Activated B cell treated with CpG ODN at 0.5 μM for 24 hours (primary cell): ENCODE measurements at regions not wholly inside any gene's neighbourhood (a gene's known extent, or its start where the extent isn't known, plus 50 kb on each side); places are given as distances from the start of the nearest gene placed in this dataset.

Source experiments
- ATAC-seq: fragments of 200-7000 bp; cut with Tn5 transposase; one replicate; pipeline ENCODE4 v1.10.0; 2021; ENCODE audit warnings: low read depth, mild to moderate bottlenecking, moderate library complexity
- CTCF ChIA-PET: fragments of 350-600 bp; sonication (Branson Sonifier 250); formaldehyde crosslinking; loops from one replicate; lab custom pipeline; 2021; ENCODE audit warnings: antibody characterized with exemption; lab: Charles Lee
- POLR2A ChIA-PET: fragments of 350-600 bp; sonication (Branson Sonifier 250); formaldehyde crosslinking; loops from one replicate; lab custom pipeline; 2021; ENCODE audit warnings: antibody characterized with exemption; lab: Charles Lee
- DNase-seq: peaks from one replicate; pipeline ENCODE4 v3.0.0; 2022
- H3K27ac Mint-ChIP-seq: one replicate; pipeline ENCODE4 v1.8.0; 2020; ENCODE audit warnings: mixed read lengths
- H3K27me3 Mint-ChIP-seq: one replicate; pipeline ENCODE4 v1.8.0; 2021; ENCODE audit warnings: mixed read lengths
- H3K36me3 Mint-ChIP-seq: one replicate; pipeline ENCODE4 v1.8.0; 2021; ENCODE audit warnings: low read depth, mixed read lengths
- H3K4me1 Mint-ChIP-seq: one replicate; pipeline ENCODE4 v1.8.0; 2021; ENCODE audit warnings: mixed read lengths
- H3K4me3 Mint-ChIP-seq: one replicate; pipeline ENCODE4 v1.8.0; 2020; ENCODE audit warnings: mild to moderate bottlenecking, mixed read lengths
- H3K9me3 Mint-ChIP-seq: one replicate; pipeline ENCODE4 v1.8.0; 2020; ENCODE audit warnings: mixed read lengths
- intact Hi-C: fragments of 100-400 bp; cut with micrococcal nuclease; formaldehyde crosslinking; loops from one replicate; pipeline ENCODE4 v1.15.1; 2024
- TF ChIP-seq, protein P1 (sequence below): fragments of 200-600 bp; IDR thresholded peaks from one replicate; pipeline ENCODE4 v1.8.0; 2022; ENCODE audit warnings: antibody characterized with exemption, mild to moderate bottlenecking

- Mint-ChIP-seq H3K27ac (no peak overlapping the region), H3K36me3 (no peaks in the 10 kb centered on the region), H3K27me3 (peaks cover 2% of the 10 kb centered on the region), H3K4me3 (no peak overlapping the region), H3K9me3 (peaks cover 12% of the 10 kb centered on the region), H3K4me1 (no peaks in the 10 kb centered on the region)
- no peak for ATAC-seq
- no peak for DNase-seq
- intact Hi-C loops = no loop called here
- TF ChIP-seq, protein P1, sequence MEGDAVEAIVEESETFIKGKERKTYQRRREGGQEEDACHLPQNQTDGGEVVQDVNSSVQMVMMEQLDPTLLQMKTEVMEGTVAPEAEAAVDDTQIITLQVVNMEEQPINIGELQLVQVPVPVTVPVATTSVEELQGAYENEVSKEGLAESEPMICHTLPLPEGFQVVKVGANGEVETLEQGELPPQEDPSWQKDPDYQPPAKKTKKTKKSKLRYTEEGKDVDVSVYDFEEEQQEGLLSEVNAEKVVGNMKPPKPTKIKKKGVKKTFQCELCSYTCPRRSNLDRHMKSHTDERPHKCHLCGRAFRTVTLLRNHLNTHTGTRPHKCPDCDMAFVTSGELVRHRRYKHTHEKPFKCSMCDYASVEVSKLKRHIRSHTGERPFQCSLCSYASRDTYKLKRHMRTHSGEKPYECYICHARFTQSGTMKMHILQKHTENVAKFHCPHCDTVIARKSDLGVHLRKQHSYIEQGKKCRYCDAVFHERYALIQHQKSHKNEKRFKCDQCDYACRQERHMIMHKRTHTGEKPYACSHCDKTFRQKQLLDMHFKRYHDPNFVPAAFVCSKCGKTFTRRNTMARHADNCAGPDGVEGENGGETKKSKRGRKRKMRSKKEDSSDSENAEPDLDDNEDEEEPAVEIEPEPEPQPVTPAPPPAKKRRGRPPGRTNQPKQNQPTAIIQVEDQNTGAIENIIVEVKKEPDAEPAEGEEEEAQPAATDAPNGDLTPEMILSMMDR = no peak
- ChIA-PET POLR2A (no interaction called here), CTCF (no interaction called here)
Observed at GRCh38 chr10:28954211-28954610, 276.9 kb downstream of the BAMBI start.

DNA sequence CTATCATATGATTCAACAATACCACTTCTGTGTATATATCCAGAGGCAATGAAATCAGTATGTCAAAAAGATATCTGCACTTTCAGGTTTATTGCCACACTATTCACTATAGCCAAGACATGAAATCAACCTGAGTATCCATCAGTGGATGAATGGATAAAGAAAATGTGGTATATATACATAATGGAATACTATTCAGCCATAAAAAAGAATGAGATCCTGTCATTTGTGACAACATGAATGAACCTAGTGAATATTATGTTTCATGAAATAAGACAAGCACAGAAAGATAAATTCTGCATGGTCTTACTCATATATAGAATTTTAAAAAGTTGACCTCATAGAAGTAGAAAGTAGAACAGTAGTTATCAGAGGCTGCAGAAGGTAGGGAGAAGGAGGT, 281.1 kb downstream of the BAMBI start:
- CTCF ChIA-PET = no interaction called here
- Mint-ChIP-seq H3K4me1 (no peaks in the 10 kb centered on the region), H3K36me3 (no peaks in the 10 kb centered on the region), H3K4me3 (no peak overlapping the region), H3K27ac (no peak overlapping the region), H3K9me3 (peaks cover 12% of the 10 kb centered on the region), H3K27me3 (no peaks in the 10 kb centered on the region)
- TF ChIP-seq, protein P1 = no peak
- intact Hi-C loops = no loop called here
- ATAC-seq (no peak), DNase-seq (no peak)
- POLR2A ChIA-PET = no interaction called here

DNA sequence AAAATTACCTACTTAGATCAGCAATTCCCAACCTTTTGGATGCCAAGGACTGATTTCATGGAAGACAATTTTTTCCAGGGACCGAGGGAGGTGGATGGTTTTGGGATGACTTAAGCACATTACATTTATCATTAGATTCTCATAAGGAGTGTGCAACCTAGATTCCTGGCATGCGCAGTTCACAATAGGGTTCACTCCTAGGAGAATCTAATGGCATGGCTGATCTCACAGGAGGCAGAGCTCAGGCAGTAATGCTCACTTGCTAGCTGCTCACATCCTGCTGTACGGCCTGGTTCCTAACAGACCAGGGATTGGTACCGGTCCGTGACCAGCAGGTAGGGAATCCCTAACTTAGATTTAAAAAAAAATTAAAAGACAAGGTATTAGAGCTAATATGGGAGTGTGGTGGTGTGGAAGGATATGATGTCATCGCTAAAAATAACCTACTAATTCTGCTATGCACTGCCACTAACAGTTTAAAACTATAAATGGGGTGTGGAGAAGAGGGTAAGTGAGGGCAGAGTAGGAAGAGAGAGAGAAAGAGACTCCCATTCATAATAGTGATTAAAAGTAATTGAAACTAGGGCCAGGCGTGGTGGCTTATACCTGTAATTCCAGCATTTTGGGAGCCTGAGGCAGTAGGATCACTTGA, 282.7 kb downstream of the BAMBI start:
- intact Hi-C loops = no loop called here
- ATAC-seq (no peak), DNase-seq (no peak)
- CTCF ChIA-PET = no interaction called here
- H3K4me1 Mint-ChIP-seq = no peaks in the 10 kb centered on the region
- no peak overlapping the region for H3K4me3 Mint-ChIP-seq
- peaks cover 12% of the 10 kb centered on the region for H3K9me3 Mint-ChIP-seq
- POLR2A ChIA-PET = no interaction called here
- no peaks in the 10 kb centered on the region for H3K27me3 Mint-ChIP-seq
- H3K27ac Mint-ChIP-seq = no peak overlapping the region
- no peaks in the 10 kb centered on the region for H3K36me3 Mint-ChIP-seq
- TF ChIP-seq, protein P1 = no peak

- CTCF ChIA-PET = no interaction called here
- no peak overlapping the region for H3K27ac Mint-ChIP-seq
Observed at GRCh38 chr10:28962768-28963167, 285.4 kb downstream of the BAMBI start.

DNA sequence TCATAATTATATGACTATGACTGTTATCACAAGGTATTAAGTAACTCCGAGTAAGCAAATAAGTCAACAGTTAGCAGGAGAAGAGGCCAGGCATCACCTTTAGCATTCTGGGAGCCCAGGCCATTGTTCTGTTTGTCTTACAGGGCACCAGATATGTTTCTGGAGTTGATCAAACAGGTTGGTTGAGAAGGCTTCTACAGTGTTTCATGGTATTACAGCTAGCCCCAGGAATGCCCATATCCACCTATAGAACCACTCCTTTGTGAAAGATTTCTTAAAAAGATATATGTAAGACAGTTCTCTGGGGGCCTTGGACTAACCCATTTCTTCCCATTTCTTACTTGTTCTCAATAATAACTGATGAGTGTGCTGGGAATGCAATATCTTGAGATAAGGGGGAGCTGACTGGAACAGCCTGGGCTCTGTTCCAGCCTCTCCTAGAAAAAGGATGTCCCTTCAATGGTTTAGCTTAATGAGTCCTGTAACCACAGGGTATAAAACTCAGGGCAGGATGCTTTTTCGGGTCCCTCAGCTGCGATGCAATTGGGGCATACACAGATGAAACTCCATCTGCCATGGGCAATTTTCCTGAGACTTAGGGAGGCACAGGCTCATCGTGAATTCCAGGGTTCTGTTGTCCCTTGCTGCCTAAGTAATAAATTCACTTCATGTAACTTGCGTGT, 286.4 kb downstream of the BAMBI start:
- ChIA-PET CTCF (no interaction called here), POLR2A (no interaction called here)
- H3K9me3 Mint-ChIP-seq = peaks cover 2% of the 10 kb centered on the region
- no peak for ATAC-seq
- no peak overlapping the region for H3K4me3 Mint-ChIP-seq
- H3K27ac Mint-ChIP-seq = no peak overlapping the region
- H3K36me3 Mint-ChIP-seq = no peaks in the 10 kb centered on the region
- H3K27me3 Mint-ChIP-seq = no peaks in the 10 kb centered on the region
- TF ChIP-seq, protein P1 = no peak
- intact Hi-C loops = no loop called here
- H3K4me1 Mint-ChIP-seq = no peaks in the 10 kb centered on the region
- no peak for DNase-seq

More at GRCh38 chr10:28962768-28963167, 285.4 kb downstream of the BAMBI start:
- TF ChIP-seq, protein P1 = no peak
- Mint-ChIP-seq H3K4me1 (no peaks in the 10 kb centered on the region), H3K27me3 (no peaks in the 10 kb centered on the region), H3K9me3 (peaks cover 6% of the 10 kb centered on the region), H3K36me3 (no peaks in the 10 kb centered on the region), H3K4me3 (no peak overlapping the region)
- DNase-seq (no peak), ATAC-seq (no peak)
- POLR2A ChIA-PET = no interaction called here
- intact Hi-C loops = no loop called here
